KOPT-K1 (cell line): ENCODE measurements at regions not wholly inside any gene's neighbourhood (a gene's known extent, or its start where the extent isn't known, plus 50 kb on each side); places are given as distances from the start of the nearest gene placed in this dataset.
"Not testable (repeated sequence)": the region's sequence is repeated elsewhere in the genome, so short reads cannot be mapped to it uniquely, and the experiment has no call there.

Experiments used
- H3K27ac ChIP-seq: fragments of 200-600 bp; sonication (generic); 2 replicates; pipeline ENCODE4 v1.5.1; 2016; ENCODE audit warnings: antibody characterized with exemption, mild to moderate bottlenecking, low read depth, low read length; ENCODE audit not compliant: poor library complexity, severe bottlenecking
- H3K36me3 ChIP-seq: fragments of 200-600 bp; sonication (generic); 2 replicates; pipeline ENCODE4 v1.5.1; 2017; ENCODE audit warnings: antibody characterized with exemption, mild to moderate bottlenecking, low read length, moderate library complexity; ENCODE audit not compliant: insufficient read depth
- H3K9me3 ChIP-seq: fragments of 200-600 bp; sonication (generic); 2 replicates; pipeline ENCODE4 v1.5.1; 2017; ENCODE audit warnings: antibody characterized with exemption, low read length, mild to moderate bottlenecking; ENCODE audit not compliant: insufficient read depth, poor library complexity, severe bottlenecking

DNA sequence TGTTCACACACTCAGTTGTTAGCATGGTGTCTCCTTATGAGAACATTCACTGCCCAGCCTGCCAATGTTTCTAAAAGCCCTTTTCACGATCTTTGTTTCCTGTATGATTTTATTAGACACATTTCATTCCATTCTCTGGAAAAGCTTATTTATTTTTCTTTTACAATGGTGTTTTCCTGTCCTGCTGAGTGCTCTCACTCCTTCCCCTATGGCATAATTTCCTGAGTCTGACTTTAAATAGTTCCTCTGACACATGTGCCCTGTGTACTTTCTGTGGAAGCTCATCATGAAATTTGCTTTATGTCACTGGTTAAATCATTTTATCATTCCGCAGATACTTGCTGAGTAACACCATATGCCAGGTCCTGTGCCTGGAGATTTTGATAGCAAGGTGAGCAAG is 612.0 kb downstream of the FLRT2 start:
- no peaks in the 10 kb centered on the region for H3K36me3 ChIP-seq
- no peaks in the 10 kb centered on the region for H3K9me3 ChIP-seq
- no peak overlapping the region for H3K27ac ChIP-seq

GRCh38 chr14:86129426-86129825 is 599.5 kb downstream of the FLRT2 start:
- H3K9me3 ChIP-seq: no peaks in the 10 kb centered on the region
- no peaks in the 10 kb centered on the region for H3K36me3 ChIP-seq
- H3K27ac ChIP-seq: no peak overlapping the region

DNA sequence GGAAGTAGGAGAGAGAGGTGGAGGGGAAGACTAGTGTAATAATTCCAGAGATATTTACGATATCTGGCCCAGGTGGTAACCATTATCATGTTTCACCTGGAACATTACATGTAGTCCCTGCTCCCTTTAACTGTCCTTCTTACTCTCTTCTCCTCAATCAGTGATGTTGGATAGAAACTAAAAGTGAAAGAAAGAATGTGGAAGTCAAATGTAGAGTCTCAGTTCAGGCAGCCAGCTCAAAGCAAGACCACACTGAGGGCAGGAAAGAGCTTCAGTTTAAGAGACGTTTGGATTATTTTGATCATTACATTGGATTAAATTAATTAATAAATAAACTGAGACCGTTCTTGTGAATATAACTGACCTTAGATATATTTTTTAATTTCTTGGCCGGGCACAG is 594.4 kb downstream of the FLRT2 start:
- Histone ChIP-seq H3K27ac (no peak overlapping the region), H3K9me3 (no peaks in the 10 kb centered on the region), H3K36me3 (no peaks in the 10 kb centered on the region)

GRCh38 chr14:86115972-86116371 is 586.0 kb downstream of the FLRT2 start:
- no peak overlapping the region for H3K27ac ChIP-seq
- no peaks in the 10 kb centered on the region for H3K36me3 ChIP-seq
- no peaks in the 10 kb centered on the region for H3K9me3 ChIP-seq

DNA sequence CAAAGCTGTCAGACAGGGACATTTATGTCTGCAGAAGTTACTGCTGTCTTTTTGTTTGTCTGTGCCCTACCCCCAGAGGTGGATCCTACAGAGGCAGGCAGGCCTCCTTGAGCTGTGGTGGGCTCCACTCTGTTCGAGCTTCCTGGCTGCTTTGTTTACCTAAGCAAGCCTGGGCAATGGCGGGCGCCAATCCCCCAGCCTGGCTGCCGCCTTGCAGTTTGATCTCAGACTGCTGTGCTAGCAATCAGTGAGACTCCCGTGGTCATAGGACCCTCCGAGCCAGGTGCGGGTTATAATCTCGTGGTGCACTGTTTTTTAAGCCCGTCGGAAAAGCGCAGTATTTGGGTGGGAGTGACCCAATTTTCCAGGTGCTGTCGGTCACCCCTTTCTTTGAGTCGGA is 580.9 kb downstream of the FLRT2 start:
- H3K9me3 ChIP-seq, H3K36me3 ChIP-seq, H3K27ac ChIP-seq: not testable (repeated sequence)

GRCh38 chr14:86104691-86105265 is 574.8 kb downstream of the FLRT2 start:
- no peak overlapping the region for H3K27ac ChIP-seq
- H3K36me3 ChIP-seq: no peaks in the 10 kb centered on the region
- no peaks in the 10 kb centered on the region for H3K9me3 ChIP-seq

DNA sequence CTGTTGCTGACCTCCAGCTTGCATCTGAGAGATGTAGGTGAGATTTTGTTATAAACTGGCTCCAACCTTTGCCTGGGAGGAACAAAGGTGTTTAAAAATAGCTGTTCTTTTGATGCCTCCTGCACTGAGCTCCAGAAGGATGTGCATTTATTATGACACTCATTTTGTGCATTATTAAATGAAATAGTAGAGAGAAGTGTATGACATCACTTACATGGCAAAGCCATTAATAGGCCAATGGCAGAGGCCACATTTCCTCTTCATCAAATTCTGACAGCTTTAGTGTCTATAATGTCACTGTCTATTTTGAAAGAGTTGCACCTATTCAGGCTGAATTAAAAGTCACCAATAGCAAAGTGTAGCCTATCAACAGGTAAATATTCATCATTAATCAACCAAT is 564.6 kb downstream of the FLRT2 start:
- no peaks in the 10 kb centered on the region for H3K36me3 ChIP-seq
- no peaks in the 10 kb centered on the region for H3K9me3 ChIP-seq
- H3K27ac ChIP-seq: no peak overlapping the region

GRCh38 chr14:86091811-86092210 is 561.9 kb downstream of the FLRT2 start:
- Histone ChIP-seq H3K9me3 (no peaks in the 10 kb centered on the region), H3K27ac (no peak overlapping the region), H3K36me3 (no peaks in the 10 kb centered on the region)

DNA sequence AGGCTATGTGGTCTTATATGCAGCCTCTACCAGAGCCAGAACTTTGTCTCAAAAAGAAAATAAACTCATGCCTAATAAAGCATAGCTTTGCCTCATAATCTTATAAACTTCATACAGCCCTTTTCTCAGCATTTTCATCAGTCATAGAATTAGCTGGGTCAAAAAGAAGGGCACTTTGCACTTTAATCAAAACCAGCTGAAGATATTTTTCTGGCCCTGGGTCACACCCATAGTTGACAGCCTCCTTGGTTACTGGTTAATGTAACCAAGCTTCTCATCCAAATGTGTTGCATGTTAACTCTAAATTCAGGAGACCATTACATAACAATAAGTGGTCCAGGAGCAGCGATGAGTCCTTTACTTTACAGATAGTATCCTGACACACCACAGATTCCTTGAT is 558.2 kb downstream of the FLRT2 start:
- Histone ChIP-seq H3K27ac (no peak overlapping the region), H3K36me3 (no peaks in the 10 kb centered on the region), H3K9me3 (no peaks in the 10 kb centered on the region)

- H3K36me3 ChIP-seq: no peaks in the 10 kb centered on the region
Measured at GRCh38 chr14:86087377-86087776, 557.4 kb downstream of the FLRT2 start.

DNA sequence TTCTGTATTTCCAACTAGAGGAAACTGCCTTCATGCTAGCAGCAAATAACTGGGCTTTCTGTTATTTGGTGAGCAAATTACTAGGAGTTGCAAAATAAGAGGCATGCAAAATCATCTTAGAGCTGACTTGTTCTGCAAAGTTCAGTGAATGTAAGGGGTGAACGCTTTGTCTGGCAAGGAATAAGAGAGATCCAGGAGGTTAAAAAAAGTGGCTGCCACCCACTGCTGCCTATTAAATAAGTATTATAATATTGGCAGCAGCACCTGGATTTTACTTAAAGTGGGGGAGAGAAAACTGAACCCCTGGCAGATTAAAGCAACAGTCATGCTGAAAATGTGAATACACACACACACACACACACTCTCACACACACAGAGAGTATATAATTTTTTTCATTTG is 557.0 kb downstream of the FLRT2 start:
- Histone ChIP-seq H3K9me3 (no peaks in the 10 kb centered on the region), H3K36me3 (no peaks in the 10 kb centered on the region), H3K27ac (no peak overlapping the region)

More at GRCh38 chr14:86087377-86087776, 557.4 kb downstream of the FLRT2 start:
- no peak overlapping the region for H3K27ac ChIP-seq
- H3K9me3 ChIP-seq: no peaks in the 10 kb centered on the region

DNA sequence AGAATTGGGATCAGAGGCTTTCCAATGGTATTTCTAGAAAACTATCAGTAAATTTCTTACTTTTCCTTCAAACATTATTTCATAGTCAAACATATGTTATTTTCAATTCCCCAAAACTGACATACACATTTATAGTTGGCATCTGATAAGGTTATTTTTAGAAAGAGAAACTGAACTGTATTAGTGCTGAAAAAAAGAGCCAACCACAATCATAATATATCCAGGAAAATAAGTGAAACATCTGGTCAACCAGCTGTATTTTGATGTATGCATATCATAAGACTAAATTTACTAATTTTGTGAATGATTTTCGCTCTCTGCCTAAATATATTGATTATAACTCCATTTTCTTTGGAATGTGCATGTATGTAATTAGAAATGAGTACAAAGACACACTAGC is 554.2 kb downstream of the FLRT2 start:
- no peak overlapping the region for H3K27ac ChIP-seq
- no peaks in the 10 kb centered on the region for H3K36me3 ChIP-seq
- H3K9me3 ChIP-seq: no peaks in the 10 kb centered on the region

- Histone ChIP-seq H3K36me3 (no peaks in the 10 kb centered on the region), H3K9me3 (no peaks in the 10 kb centered on the region), H3K27ac (no peak overlapping the region)
Measured at GRCh38 chr14:86083616-86084015, 553.7 kb downstream of the FLRT2 start.

DNA sequence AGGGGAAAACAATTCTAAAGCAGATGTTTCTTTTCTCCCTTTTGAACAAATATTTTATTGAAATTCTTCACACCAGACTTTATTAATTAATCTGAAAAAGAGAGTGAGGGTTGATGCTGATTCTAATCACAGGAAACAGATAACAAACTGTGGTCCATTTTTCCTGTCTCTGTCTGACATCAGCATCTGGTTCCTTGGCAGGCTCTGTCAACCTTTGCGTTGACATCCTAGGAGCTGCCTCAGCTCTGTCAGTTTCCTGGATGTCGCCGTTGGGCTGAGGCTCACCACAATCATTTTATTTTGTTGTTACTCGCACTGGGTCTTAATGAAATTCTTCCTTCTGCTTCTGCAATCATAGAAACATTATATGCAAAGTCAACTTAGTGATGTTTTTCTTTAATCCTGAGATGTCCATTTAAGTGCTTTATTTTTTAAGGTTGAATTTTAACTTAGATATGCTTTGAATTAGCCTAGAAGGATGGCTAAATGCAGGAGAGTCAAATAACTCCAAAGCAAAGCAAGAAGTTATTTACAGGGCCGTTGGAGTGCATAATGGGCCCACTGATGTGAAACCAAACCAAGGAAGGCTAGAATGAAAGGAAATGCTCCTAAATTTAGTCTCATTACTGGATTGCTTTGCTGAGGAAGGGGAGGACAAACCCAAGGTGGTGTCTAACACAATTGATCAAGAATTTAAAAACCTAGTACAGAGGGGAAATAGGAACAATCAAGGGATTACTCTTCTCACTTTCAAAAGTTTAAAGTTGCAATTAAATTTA is 542.4 kb downstream of the FLRT2 start:
- peak overlapping the region; percentile 45 for H3K27ac ChIP-seq
- no peaks in the 10 kb centered on the region for H3K36me3 ChIP-seq

DNA sequence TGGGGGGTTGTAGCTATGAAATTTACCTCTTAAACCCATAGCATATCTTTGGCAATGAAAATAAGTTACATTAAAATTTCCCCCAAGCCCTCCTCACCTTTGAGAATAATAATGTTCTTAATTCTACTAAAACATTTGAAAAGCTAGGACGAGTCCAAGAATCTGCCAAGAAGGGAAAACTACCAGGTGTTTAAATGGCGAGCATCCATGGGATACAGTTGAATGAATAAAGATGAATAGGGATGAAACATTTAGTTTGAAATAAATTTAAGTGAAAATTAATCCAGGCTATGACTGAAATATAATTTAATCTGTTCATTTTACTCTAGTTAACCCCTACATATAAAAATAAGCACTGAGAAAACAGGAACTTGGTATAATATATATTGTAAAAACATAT is 536.7 kb downstream of the FLRT2 start:
- no peak overlapping the region for H3K27ac ChIP-seq
- H3K9me3 ChIP-seq: no peaks in the 10 kb centered on the region
- no peaks in the 10 kb centered on the region for H3K36me3 ChIP-seq

More for the DNA sequence above, 542.4 kb downstream of the FLRT2 start:
- H3K9me3 ChIP-seq: no peaks in the 10 kb centered on the region

DNA sequence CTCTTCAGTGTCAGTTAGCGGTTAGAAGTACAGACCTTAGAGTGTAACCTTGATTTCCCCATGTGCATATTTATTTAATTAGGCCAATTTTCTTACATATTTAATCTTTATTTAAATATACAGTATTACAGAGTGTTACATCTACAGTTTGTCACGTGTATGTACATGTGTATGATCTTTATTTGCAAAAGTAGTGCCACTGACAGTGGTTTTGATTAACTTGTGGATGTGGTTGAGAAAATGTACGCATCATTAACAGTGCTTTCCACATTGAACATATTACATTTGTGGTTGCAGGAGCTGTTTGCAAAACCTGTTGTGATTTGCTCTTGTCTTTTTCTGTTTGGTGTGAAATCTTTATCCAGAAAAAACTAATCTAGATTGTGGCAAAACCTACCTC is 535.5 kb downstream of the FLRT2 start:
- Histone ChIP-seq H3K9me3 (no peaks in the 10 kb centered on the region), H3K36me3 (no peaks in the 10 kb centered on the region), H3K27ac (no peak overlapping the region)
